HG03175 (cell line): ENCODE measurements at regions not wholly inside any gene's neighbourhood (a gene's known extent, or its start where the extent isn't known, plus 50 kb on each side); places are given as distances from the start of the nearest gene placed in this dataset.
"Not testable (repeated sequence)": the region's sequence is repeated elsewhere in the genome, so short reads cannot be mapped to it uniquely, and the experiment has no call there.

Source experiments
- ATAC-seq: cut with Tn5 transposase; IDR thresholded peaks from one replicate; pipeline ENCODE4 v1.9.1; 2021; ENCODE audit warnings: mild to moderate bottlenecking, moderate library complexity; ENCODE audit not compliant: unreplicated experiment

GRCh38 chr12:74595696-74596095 is 58.1 kb downstream of the ATXN7L3B start:
- ATAC-seq, result no peak

GRCh38 chr12:74598819-74599218 is 61.2 kb downstream of the ATXN7L3B start:
- no peak for ATAC-seq

DNA sequence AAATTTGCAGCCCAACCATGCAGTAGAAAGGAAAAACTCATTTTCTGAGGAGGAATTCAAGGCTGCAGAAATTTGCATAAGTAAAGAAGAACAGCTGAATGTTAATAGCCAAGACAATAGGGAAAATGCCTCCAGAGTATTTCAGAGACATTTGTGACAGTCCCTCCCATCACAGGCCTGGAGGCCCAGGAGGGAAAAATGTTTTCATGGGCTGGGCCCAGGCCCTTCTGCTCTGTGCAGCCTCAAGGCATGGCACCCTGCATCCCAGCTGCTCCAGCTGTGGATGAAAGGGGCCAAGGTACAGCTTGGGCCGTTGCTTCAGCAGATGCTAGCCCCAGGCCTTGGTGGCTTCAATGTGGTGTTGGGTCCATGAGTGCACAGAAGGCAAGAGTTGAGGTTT is 62.3 kb downstream of the ATXN7L3B start:
- no peak for ATAC-seq

DNA sequence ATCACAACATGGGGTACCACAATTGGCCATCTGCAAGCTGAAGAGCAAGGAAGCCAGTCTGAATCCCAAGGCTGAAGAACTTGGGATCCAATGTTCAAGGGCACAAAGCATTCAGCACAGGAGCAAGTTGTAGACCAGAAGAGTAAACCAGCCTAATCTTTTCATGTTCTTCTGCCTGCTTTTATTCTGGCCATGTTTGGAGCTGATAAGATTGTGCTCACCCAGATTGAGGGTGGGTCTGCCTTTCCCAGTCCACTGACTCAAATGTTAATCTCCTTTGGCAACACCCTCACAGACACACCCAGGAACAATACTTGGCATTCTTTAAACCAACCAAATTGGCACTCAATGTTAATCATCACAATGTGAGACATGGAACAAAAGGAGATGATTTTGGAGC is 63.2 kb downstream of the ATXN7L3B start:
- not testable (repeated sequence) for ATAC-seq

DNA sequence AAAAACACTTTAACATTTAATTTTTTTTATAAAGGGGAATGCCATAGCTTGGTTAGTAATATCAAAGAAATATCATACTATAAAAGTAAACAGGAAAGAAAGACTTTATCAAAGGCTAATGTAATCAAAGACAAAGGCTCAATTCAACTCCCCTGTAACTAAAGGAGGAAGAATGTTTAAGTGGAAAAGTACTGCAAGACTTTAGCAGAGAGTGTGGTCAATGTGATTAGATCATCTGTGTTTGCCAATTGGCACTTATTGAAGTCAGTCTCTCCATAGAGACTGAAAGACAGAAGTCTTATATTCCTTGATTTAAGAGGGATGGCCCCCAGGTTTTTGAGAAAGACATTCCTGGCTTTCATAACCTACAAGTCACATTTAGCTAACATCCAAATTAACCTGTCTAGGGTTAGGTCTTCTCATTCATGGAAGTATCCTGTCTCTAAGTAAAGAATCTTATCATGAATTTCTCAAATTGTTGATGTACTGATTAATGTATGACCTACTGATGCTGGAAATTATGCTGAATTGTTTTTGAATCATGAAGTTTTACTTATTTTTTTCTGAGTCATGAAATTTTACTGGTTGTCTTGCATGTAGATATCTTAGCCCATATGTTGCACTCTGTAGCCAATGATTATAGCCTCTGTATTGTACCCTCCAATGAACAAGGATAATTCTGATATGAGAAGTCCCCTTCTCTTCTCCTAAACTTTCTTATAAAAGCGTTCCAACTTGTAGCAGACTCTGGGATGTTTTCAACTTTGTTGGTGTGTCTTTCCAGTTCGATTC is 65.4 kb downstream of the ATXN7L3B start:
- ATAC-seq, result no peak

DNA sequence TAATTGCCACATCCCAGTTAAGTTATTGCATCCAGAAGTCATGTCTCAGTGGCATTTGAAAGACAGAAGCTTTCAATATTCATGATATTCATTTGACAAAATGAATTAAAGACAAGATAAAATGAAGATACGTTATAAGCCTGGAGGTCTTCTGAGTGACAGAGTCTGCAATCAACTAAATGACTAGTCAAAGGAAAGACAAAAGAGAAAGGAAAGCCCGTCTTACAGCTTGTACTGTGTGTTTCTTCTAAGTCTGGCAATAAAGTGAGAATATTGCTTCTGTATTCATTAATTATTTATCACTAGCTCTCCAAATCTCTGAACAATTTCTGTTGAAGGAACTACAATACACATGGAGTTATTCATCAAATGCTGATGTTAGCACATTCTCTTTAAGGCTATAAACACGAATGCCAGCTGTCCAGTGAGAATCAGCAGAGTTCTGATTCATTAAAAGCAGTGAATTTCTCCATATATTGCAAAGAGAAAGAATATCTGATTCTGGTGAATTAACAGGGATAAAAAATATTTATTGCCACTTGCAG is 70.7 kb downstream of the ATXN7L3B start:
- ATAC-seq, result no peak

GRCh38 chr12:74610711-74611110 is 73.1 kb downstream of the ATXN7L3B start:
- ATAC-seq, result no peak

GRCh38 chr12:74614426-74614825 is 76.8 kb downstream of the ATXN7L3B start:
- no peak for ATAC-seq

DNA sequence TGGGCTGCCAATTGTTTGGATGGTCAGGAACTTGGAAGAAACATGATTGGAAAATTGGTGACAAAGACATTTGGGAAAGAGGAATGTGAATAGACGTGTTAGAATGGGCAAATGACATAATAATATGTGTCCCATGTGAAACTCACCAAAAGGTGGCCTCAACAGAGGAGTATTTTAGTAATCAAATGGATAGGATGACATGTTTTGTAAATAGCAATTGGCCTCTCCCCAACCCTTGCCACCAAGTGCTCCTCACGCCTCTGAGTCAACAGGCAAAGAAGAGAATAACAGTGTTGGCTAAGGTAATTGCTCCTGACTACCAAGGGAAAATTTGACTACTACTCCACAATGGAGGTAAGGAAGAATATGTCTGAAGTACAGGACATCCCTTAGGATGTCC is 81.4 kb downstream of the ATXN7L3B start:
- ATAC-seq, result no peak

GRCh38 chr12:74619884-74620283 is 82.2 kb downstream of the ATXN7L3B start:
- ATAC-seq, result no peak

- no peak for ATAC-seq
Observed at GRCh38 chr12:74620921-74621320, 83.3 kb downstream of the ATXN7L3B start.

DNA sequence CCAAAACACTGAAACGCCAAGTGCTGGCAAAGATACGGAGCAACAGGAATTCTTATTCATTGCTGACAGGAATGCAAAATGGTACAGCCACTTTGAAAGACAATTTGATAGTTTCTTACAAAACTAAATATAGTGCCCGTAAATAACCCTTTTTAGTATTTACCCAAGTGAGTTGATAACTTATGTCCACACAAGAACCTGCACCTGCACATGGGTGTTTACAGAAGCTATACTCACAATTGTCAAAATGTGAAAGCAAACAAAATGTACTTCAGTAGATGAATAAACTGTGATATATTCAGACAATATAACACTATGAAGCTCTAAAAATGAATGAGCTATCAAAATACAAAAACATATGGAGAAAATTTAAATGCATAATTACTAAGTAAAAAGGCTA is 86.6 kb downstream of the ATXN7L3B start:
- ATAC-seq, result no peak

DNA sequence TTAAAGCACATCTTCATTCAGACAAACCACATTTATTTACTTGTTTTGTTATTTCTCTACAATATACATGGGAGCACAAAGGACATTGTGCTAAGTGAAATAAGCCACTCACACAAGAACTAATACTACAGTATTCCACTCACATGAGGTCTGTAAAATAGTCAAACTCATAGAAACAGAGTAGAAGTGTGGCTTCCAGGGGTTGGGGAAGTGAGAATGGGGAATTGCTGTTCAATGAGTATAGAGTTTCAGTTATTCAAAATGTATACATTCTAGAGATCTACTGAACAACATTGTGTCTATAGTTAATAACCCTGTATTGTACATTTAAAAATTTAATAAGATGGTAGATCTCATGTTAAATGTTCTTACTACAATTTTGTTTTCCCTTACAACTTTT is 88.8 kb downstream of the ATXN7L3B start:
- peak; percentile 59 for ATAC-seq

DNA sequence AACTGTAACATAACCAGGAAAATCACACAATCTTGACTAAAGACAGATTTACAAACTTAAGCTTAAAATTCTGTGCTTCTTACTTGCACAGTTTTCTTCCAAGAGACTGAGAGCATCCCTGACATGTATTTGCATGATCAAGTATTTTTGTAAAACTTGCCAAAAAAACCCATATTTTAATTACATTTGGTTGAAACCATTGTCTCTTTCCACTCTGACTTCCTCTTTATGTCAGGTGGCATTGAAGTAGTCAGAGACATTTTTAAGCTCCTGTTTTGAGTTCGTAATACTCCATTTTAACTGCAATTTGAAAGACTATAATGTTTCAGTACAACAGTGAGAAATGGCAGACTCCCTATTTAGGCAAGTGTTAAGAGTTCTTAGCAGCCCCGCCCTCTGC is 103.6 kb downstream of the ATXN7L3B start:
- no peak for ATAC-seq

- ATAC-seq, result no peak
Observed at GRCh38 chr12:74641694-74642093, 104.1 kb downstream of the ATXN7L3B start.

DNA sequence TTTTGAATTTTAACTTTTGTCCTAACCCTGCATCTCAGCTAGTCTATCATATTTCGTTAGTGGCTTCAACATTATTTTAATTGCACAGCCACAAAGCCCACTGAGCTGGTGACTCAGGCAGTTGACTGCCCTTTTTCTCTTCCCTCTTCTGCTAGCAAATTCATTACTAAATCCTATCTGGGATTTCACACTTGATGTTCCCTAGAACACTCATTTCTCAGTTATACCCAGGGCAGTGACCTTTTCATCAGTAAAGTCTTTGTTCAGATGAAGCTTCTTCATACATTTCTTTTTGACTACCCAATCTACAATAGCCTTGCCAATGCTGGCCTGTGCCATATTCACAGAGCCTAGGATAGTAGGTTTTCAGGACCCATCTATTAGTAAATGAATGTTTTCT is 107.0 kb downstream of the ATXN7L3B start:
- ATAC-seq, result no peak

- no peak for ATAC-seq
Observed at GRCh38 chr12:74646831-74647230, 109.2 kb downstream of the ATXN7L3B start.

- ATAC-seq, result no peak
Observed at GRCh38 chr12:74647256-74647655, 109.6 kb downstream of the ATXN7L3B start.

GRCh38 chr12:74656251-74656650 is 118.6 kb downstream of the ATXN7L3B start:
- ATAC-seq, result no peak

- ATAC-seq, result no peak
Observed at GRCh38 chr12:74660442-74660841, 122.8 kb downstream of the ATXN7L3B start.

GRCh38 chr12:74663958-74664357 is 126.3 kb downstream of the ATXN7L3B start:
- no peak for ATAC-seq

- ATAC-seq, result no peak
Observed at GRCh38 chr12:74665690-74666089, 128.1 kb downstream of the ATXN7L3B start.

- no peak for ATAC-seq
Observed at GRCh38 chr12:74671421-74671820, 133.8 kb downstream of the ATXN7L3B start.
